ENCODE measurements at regions not wholly inside any gene's neighbourhood (a gene's known extent, or its start where the extent isn't known, plus 50 kb on each side); places are given as distances from the start of the nearest gene placed in this dataset.

GRCh38 chr2:21244161-21244560 is 120.4 kb downstream of the TDRD15 start:
- in situ Hi-C loops (cut with MboI; ENCODE audit: low sequenced_read_pairs in 4 of 4) (no loop called here), intact Hi-C loops (cut with DNase I; ENCODE audit: low total_unique reads) (no loop called here)
- Histone ChIP-seq H3K27ac (no peak overlapping the region), H3K4me1 (no peaks in the 10 kb centered on the region), H3K36me3 (no peaks in the 10 kb centered on the region), H3K27me3 (no peaks in the 10 kb centered on the region), H3K9me3 (no peaks in the 10 kb centered on the region), H3K4me3 (no peak overlapping the region)
- no peak for DNase-seq
- TF ChIP-seq POLR2A (IDR thresholded peaks at IDR 0.05) (no peak), CTCF (IDR thresholded peaks at IDR 0.05 in 4 of 5, conservative IDR thresholded peaks at IDR 0.05 in 1 of 5) (no peak)
- no peak for ATAC-seq

- no peaks in the 10 kb centered on the region for H3K27me3 ChIP-seq
- in situ Hi-C loops (cut with MboI; ENCODE audit: low sequenced_read_pairs in 4 of 4) (no loop called here), intact Hi-C loops (cut with DNase I; ENCODE audit: low total_unique reads) (no loop called here)
- no peaks in the 10 kb centered on the region for H3K4me1 ChIP-seq
- H3K36me3 ChIP-seq = no peaks in the 10 kb centered on the region
- ATAC-seq = no peak
- H3K4me3 ChIP-seq = no peak overlapping the region
- no peak overlapping the region for H3K27ac ChIP-seq
- no peak for DNase-seq
- TF ChIP-seq CTCF (IDR thresholded peaks at IDR 0.05 in 4 of 5, conservative IDR thresholded peaks at IDR 0.05 in 1 of 5) (no peak), POLR2A (IDR thresholded peaks at IDR 0.05) (no peak)
- H3K9me3 ChIP-seq = no peaks in the 10 kb centered on the region
Measured at GRCh38 chr2:21245565-21245964, 121.8 kb downstream of the TDRD15 start.

GRCh38 chr2:21249367-21249766 is 125.6 kb downstream of the TDRD15 start:
- Histone ChIP-seq H3K4me1 (no peaks in the 10 kb centered on the region), H3K27ac (no peak overlapping the region), H3K9me3 (no peaks in the 10 kb centered on the region), H3K27me3 (no peaks in the 10 kb centered on the region), H3K36me3 (no peaks in the 10 kb centered on the region), H3K4me3 (no peak overlapping the region)
- DNase-seq = no peak
- TF ChIP-seq CTCF (IDR thresholded peaks at IDR 0.05 in 4 of 5, conservative IDR thresholded peaks at IDR 0.05 in 1 of 5) = no peak
- no peak for TF ChIP-seq POLR2A (IDR thresholded peaks at IDR 0.05)
- ATAC-seq = no peak
- intact Hi-C loops (cut with DNase I; ENCODE audit: low total_unique reads) (no loop called here), in situ Hi-C loops (cut with MboI; ENCODE audit: low sequenced_read_pairs in 4 of 4) (no loop called here)

- TF ChIP-seq CTCF (IDR thresholded peaks at IDR 0.05 in 4 of 5, conservative IDR thresholded peaks at IDR 0.05 in 1 of 5) (no peak), POLR2A (IDR thresholded peaks at IDR 0.05) (no peak)
- Histone ChIP-seq H3K27me3 (no peaks in the 10 kb centered on the region), H3K9me3 (no peaks in the 10 kb centered on the region), H3K36me3 (no peaks in the 10 kb centered on the region), H3K4me1 (peaks cover 0 to under 1% of the 10 kb centered on the region in 2 donors), H3K4me3 (no peak overlapping the region), H3K27ac (no peak overlapping the region)
- intact Hi-C loops (cut with DNase I; ENCODE audit: low total_unique reads) = no loop called here
- DNase-seq = no peak
- ATAC-seq = no peak
- in situ Hi-C loops (cut with MboI; ENCODE audit: low sequenced_read_pairs in 4 of 4) = no loop called here
Measured at GRCh38 chr2:21250673-21251072, 126.9 kb downstream of the TDRD15 start.

- no peak overlapping the region for H3K4me3 ChIP-seq
- H3K27ac ChIP-seq = no peak overlapping the region
- intact Hi-C loops (cut with DNase I; ENCODE audit: low total_unique reads) = no loop called here
- H3K27me3 ChIP-seq = no peaks in the 10 kb centered on the region
- no peak for TF ChIP-seq POLR2A (IDR thresholded peaks at IDR 0.05)
- TF ChIP-seq CTCF (IDR thresholded peaks at IDR 0.05 in 4 of 5, conservative IDR thresholded peaks at IDR 0.05 in 1 of 5) = no peak
- ATAC-seq (no peak), DNase-seq (no peak)
- H3K9me3 ChIP-seq = no peaks in the 10 kb centered on the region
- peaks cover 0 to 2% of the 10 kb centered on the region in 2 donors for H3K4me1 ChIP-seq
- in situ Hi-C loops (cut with MboI; ENCODE audit: low sequenced_read_pairs in 4 of 4) = no loop called here
- no peaks in the 10 kb centered on the region for H3K36me3 ChIP-seq
Measured at GRCh38 chr2:21251216-21251980, 127.6 kb downstream of the TDRD15 start.

All from gastrocnemius medialis (tissue), 4 donors.